Muscle layer of colon (tissue), 2 donors: ENCODE measurements at regions not wholly inside any gene's neighbourhood (a gene's known extent, or its start where the extent isn't known, plus 50 kb on each side); places are given as distances from the start of the nearest gene placed in this dataset.

ENCODE experiments used
- H3K27ac ChIP-seq: one replicate; pipeline ENCODE4 v1.7.0; 2013; ENCODE audit warnings: low read depth, mild to moderate bottlenecking, low read length, moderate library complexity
- H3K27me3 ChIP-seq, 2 donors: one replicate each; pipeline ENCODE4 v1.7.0; 2013; ENCODE audit warnings: low read length in 2 of 2, mild to moderate bottlenecking in 2 of 2; ENCODE audit not compliant: insufficient read depth in 2 of 2, control insufficient read depth in 1 of 2
- H3K36me3 ChIP-seq: one replicate; pipeline ENCODE4 v1.7.0; 2013; ENCODE audit warnings: mild to moderate bottlenecking, low read length; ENCODE audit not compliant: insufficient read depth
- H3K4me1 ChIP-seq: one replicate; pipeline ENCODE4 v1.7.0; 2013; ENCODE audit warnings: mild to moderate bottlenecking, low read length; ENCODE audit not compliant: insufficient read depth
- H3K4me3 ChIP-seq, 2 donors: one replicate each; pipeline ENCODE4 v1.7.0; 2013; ENCODE audit warnings: low read length in 2 of 2, low read depth in 1 of 2, mild to moderate bottlenecking in 1 of 2, moderate library complexity in 1 of 2
- H3K9ac ChIP-seq: one replicate; pipeline ENCODE4 v1.7.0; 2013; ENCODE audit warnings: low read length
- H3K9me3 ChIP-seq: one replicate; pipeline ENCODE4 v1.7.0; 2013; ENCODE audit warnings: mild to moderate bottlenecking, low read length
- donor health status: abdominal sarcoma.
- donor health status: Adenocarcinoma of cecum.

DNA sequence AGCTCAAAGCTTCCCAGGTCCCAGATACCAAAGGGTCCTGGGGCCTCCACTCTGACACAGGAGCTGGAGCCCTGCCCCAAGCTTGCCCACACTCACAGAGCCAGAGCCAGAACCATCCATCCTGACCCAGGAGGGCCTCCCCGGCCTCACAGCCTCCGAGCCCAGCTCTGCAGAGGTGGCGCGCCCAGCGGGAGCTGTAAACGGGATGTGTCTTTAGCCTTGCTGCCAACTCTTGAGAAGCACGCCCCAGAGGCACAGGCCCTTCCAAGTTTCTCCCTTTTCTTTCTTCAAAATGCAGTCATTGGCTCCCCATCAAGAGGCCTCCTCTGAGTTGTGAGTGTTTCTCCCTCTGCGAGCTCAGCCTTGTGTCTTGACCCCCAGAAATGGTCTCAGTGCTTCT is 75.0 kb downstream of the PDGFA start:
- H3K4me3 ChIP-seq, result no peak overlapping the region

GRCh38 chr7:445020-445419 is 74.6 kb downstream of the PDGFA start:
- no peak overlapping the region for H3K27ac ChIP-seq
- no peaks in the 10 kb centered on the region for H3K27me3 ChIP-seq
- H3K9ac ChIP-seq, result no peak overlapping the region
- H3K9me3 ChIP-seq, result no peaks in the 10 kb centered on the region
- no peaks in the 10 kb centered on the region for H3K36me3 ChIP-seq
- H3K4me3 ChIP-seq, result no peak overlapping the region
- no peaks in the 10 kb centered on the region for H3K4me1 ChIP-seq

More for the DNA sequence above, 75.0 kb downstream of the PDGFA start:
- H3K4me1 ChIP-seq, result no peaks in the 10 kb centered on the region
- H3K9me3 ChIP-seq, result no peaks in the 10 kb centered on the region
- no peaks in the 10 kb centered on the region for H3K36me3 ChIP-seq
- no peaks in the 10 kb centered on the region for H3K27me3 ChIP-seq
- no peak overlapping the region for H3K27ac ChIP-seq
- H3K9ac ChIP-seq, result no peak overlapping the region

GRCh38 chr7:445563-446288 is 73.9 kb downstream of the PDGFA start:
- no peaks in the 10 kb centered on the region for H3K9me3 ChIP-seq
- no peaks in the 10 kb centered on the region for H3K36me3 ChIP-seq
- H3K27ac ChIP-seq, result no peak overlapping the region
- H3K9ac ChIP-seq, result no peak overlapping the region
- no peaks in the 10 kb centered on the region for H3K4me1 ChIP-seq
- H3K4me3 ChIP-seq, result no peak overlapping the region
- H3K27me3 ChIP-seq, result no peaks in the 10 kb centered on the region

DNA sequence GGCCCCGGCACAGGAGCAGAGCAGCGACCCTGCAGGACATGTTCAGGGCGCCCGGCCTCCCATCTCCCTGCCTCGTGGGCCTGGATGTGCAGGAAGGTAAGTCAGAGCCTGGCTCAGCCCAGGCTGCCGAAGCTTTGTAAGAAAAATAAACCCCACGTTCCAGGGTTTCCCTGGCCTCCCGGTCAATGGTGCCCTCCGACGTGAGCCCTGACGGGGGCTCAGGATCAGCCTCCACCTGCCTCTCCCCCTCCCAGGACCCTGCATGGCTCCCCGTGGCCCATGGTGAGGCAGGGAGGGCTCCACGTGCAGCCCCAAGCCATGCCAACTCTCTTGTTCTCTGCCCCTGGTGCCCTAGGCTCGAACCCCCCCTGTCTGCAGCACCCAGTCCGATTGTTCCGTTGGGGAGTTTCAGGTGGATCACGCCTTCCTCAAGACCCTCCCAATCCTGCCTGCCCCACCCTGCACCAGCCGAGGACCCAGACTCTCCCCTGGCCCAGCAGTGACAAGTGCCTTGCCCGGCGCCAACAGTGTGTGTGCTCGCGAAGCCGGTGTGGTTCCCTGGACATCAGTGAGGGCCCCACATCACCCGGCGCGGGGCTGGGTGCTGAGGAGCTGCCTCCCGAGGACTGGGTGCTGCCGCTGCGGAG is 73.2 kb downstream of the PDGFA start:
- Histone ChIP-seq H3K9me3 (no peaks in the 10 kb centered on the region), H3K36me3 (no peaks in the 10 kb centered on the region), H3K4me3 (no peak overlapping the region), H3K9ac (no peak overlapping the region), H3K27ac (no peak overlapping the region), H3K27me3 (peaks cover under 1 to 3% of the 10 kb centered on the region in 2 donors), H3K4me1 (no peaks in the 10 kb centered on the region)
